ENCODE measurements at regions not wholly inside any gene's neighbourhood (a gene's known extent, or its start where the extent isn't known, plus 50 kb on each side); places are given as distances from the start of the nearest gene placed in this dataset.
"Not testable (repeated sequence)": the region's sequence is repeated elsewhere in the genome, so short reads cannot be mapped to it uniquely, and the experiment has no call there.

- Histone ChIP-seq H3K9me3 (ENCODE audit: control insufficient read depth, insufficient read depth, low read length) (no peaks in the 10 kb centered on the region), H3K4me1 (ENCODE audit: insufficient read depth, low read length) (no peaks in the 10 kb centered on the region), H3K9ac (ENCODE audit: low read depth, low read length) (no peak overlapping the region), H3K36me3 (ENCODE audit: insufficient read depth, low read length) (no peaks in the 10 kb centered on the region)
These were observed 158.0 kb upstream of the P2RY1 start for GRCh38 chr3:152676810-152677379.

- no peaks in the 10 kb centered on the region for H3K9me3 ChIP-seq (ENCODE audit: control insufficient read depth, insufficient read depth, low read length)
- H3K4me1 ChIP-seq (ENCODE audit: insufficient read depth, low read length) = no peaks in the 10 kb centered on the region
- H3K36me3 ChIP-seq (ENCODE audit: insufficient read depth, low read length) = no peaks in the 10 kb centered on the region
- H3K9ac ChIP-seq (ENCODE audit: low read depth, low read length) = no peak overlapping the region
These were observed 157.4 kb upstream of the P2RY1 start for GRCh38 chr3:152677491-152677890.

- H3K9me3 ChIP-seq (ENCODE audit: control insufficient read depth, insufficient read depth, low read length) = no peaks in the 10 kb centered on the region; the same call in 1 of the 2 replicates
- no peaks in the 10 kb centered on the region for H3K4me1 ChIP-seq (ENCODE audit: insufficient read depth, low read length)
- no peak overlapping the region for H3K9ac ChIP-seq (ENCODE audit: low read depth, low read length)
- no peaks in the 10 kb centered on the region for H3K36me3 ChIP-seq (ENCODE audit: insufficient read depth, low read length)
These were observed 152.5 kb upstream of the P2RY1 start for GRCh38 chr3:152682477-152682876.

- H3K36me3 ChIP-seq (ENCODE audit: insufficient read depth, low read length) = no peaks in the 10 kb centered on the region
These were observed 151.4 kb upstream of the P2RY1 start for GRCh38 chr3:152683521-152683999.

GRCh38 chr3:152684279-152684678 lies 150.7 kb upstream of the P2RY1 start:
- Histone ChIP-seq H3K4me1 (ENCODE audit: insufficient read depth, low read length) (peaks cover 8% of the 10 kb centered on the region), H3K36me3 (ENCODE audit: insufficient read depth, low read length) (no peaks in the 10 kb centered on the region), H3K9ac (ENCODE audit: low read depth, low read length) (no peak overlapping the region), H3K9me3 (ENCODE audit: control insufficient read depth, insufficient read depth, low read length) (no peaks in the 10 kb centered on the region; the same call in 1 of the 2 replicates)

More at GRCh38 chr3:152683521-152683999, 151.4 kb upstream of the P2RY1 start:
- Histone ChIP-seq H3K9ac (ENCODE audit: low read depth, low read length) (no peak overlapping the region), H3K9me3 (ENCODE audit: control insufficient read depth, insufficient read depth, low read length) (no peaks in the 10 kb centered on the region; the same call in 1 of the 2 replicates), H3K4me1 (ENCODE audit: insufficient read depth, low read length) (peaks cover 6% of the 10 kb centered on the region)

GRCh38 chr3:152688313-152688712 lies 146.6 kb upstream of the P2RY1 start:
- Histone ChIP-seq H3K9me3 (ENCODE audit: control insufficient read depth, insufficient read depth, low read length) (no peaks in the 10 kb centered on the region; the same call in 1 of the 2 replicates), H3K4me1 (ENCODE audit: insufficient read depth, low read length) (peaks cover 8% of the 10 kb centered on the region), H3K9ac (ENCODE audit: low read depth, low read length) (no peak overlapping the region), H3K36me3 (ENCODE audit: insufficient read depth, low read length) (no peaks in the 10 kb centered on the region)

GRCh38 chr3:152692326-152692725 lies 142.6 kb upstream of the P2RY1 start:
- H3K9ac ChIP-seq (ENCODE audit: low read depth, low read length); H3K4me1 ChIP-seq (ENCODE audit: insufficient read depth, low read length); H3K9me3 ChIP-seq (ENCODE audit: control insufficient read depth, insufficient read depth, low read length); H3K36me3 ChIP-seq (ENCODE audit: insufficient read depth, low read length): not testable (repeated sequence)

- not testable (repeated sequence) for H3K36me3 ChIP-seq (ENCODE audit: insufficient read depth, low read length); H3K9ac ChIP-seq (ENCODE audit: low read depth, low read length); H3K9me3 ChIP-seq (ENCODE audit: control insufficient read depth, insufficient read depth, low read length); H3K4me1 ChIP-seq (ENCODE audit: insufficient read depth, low read length)
These were observed 141.2 kb upstream of the P2RY1 start for GRCh38 chr3:152693521-152694250.

GRCh38 chr3:152695840-152696239 lies 139.1 kb upstream of the P2RY1 start:
- H3K4me1 ChIP-seq (ENCODE audit: insufficient read depth, low read length) = no peaks in the 10 kb centered on the region

GRCh38 chr3:152696962-152697361 lies 138.0 kb upstream of the P2RY1 start:
- H3K4me1 ChIP-seq (ENCODE audit: insufficient read depth, low read length) = no peaks in the 10 kb centered on the region
- no peaks in the 10 kb centered on the region for H3K9me3 ChIP-seq (ENCODE audit: control insufficient read depth, insufficient read depth, low read length)
- no peak overlapping the region for H3K9ac ChIP-seq (ENCODE audit: low read depth, low read length)
- H3K36me3 ChIP-seq (ENCODE audit: insufficient read depth, low read length) = no peaks in the 10 kb centered on the region

More at GRCh38 chr3:152695840-152696239, 139.1 kb upstream of the P2RY1 start:
- Histone ChIP-seq H3K9ac (ENCODE audit: low read depth, low read length) (no peak overlapping the region), H3K9me3 (ENCODE audit: control insufficient read depth, insufficient read depth, low read length) (no peaks in the 10 kb centered on the region), H3K36me3 (ENCODE audit: insufficient read depth, low read length) (no peaks in the 10 kb centered on the region)

- Histone ChIP-seq H3K9me3 (ENCODE audit: control insufficient read depth, insufficient read depth, low read length) (no peaks in the 10 kb centered on the region), H3K36me3 (ENCODE audit: insufficient read depth, low read length) (no peaks in the 10 kb centered on the region), H3K4me1 (ENCODE audit: insufficient read depth, low read length) (no peaks in the 10 kb centered on the region), H3K9ac (ENCODE audit: low read depth, low read length) (no peak overlapping the region)
These were observed 131.6 kb upstream of the P2RY1 start for GRCh38 chr3:152703245-152703890.

GRCh38 chr3:152706991-152707713 lies 127.8 kb upstream of the P2RY1 start:
- Histone ChIP-seq H3K36me3 (ENCODE audit: insufficient read depth, low read length) (no peaks in the 10 kb centered on the region), H3K4me1 (ENCODE audit: insufficient read depth, low read length) (no peaks in the 10 kb centered on the region), H3K9ac (ENCODE audit: low read depth, low read length) (no peak overlapping the region), H3K9me3 (ENCODE audit: control insufficient read depth, insufficient read depth, low read length) (no peaks in the 10 kb centered on the region)

- Histone ChIP-seq H3K4me1 (ENCODE audit: insufficient read depth, low read length) (no peaks in the 10 kb centered on the region), H3K9ac (ENCODE audit: low read depth, low read length) (no peak overlapping the region), H3K9me3 (ENCODE audit: control insufficient read depth, insufficient read depth, low read length) (no peaks in the 10 kb centered on the region), H3K36me3 (ENCODE audit: insufficient read depth, low read length) (no peaks in the 10 kb centered on the region)
These were observed 125.3 kb upstream of the P2RY1 start for GRCh38 chr3:152709659-152710058.

GRCh38 chr3:152710549-152710948 lies 124.4 kb upstream of the P2RY1 start:
- no peaks in the 10 kb centered on the region for H3K36me3 ChIP-seq (ENCODE audit: insufficient read depth, low read length)
- no peaks in the 10 kb centered on the region for H3K4me1 ChIP-seq (ENCODE audit: insufficient read depth, low read length)
- H3K9ac ChIP-seq (ENCODE audit: low read depth, low read length) = no peak overlapping the region
- no peaks in the 10 kb centered on the region for H3K9me3 ChIP-seq (ENCODE audit: control insufficient read depth, insufficient read depth, low read length)

Measured in ES-I3 (cell line).